RWPE2 (cell line): ENCODE measurements at regions not wholly inside any gene's neighbourhood (a gene's known extent, or its start where the extent isn't known, plus 50 kb on each side); places are given as distances from the start of the nearest gene placed in this dataset.

Experiments
- ATAC-seq: fragments of 200-7000 bp; cut with Tn5 transposase; 3 replicates; pipeline ENCODE4 v1.9.1; 2021; ENCODE audit warnings: low read depth
- DNase-seq: peaks from one replicate; pipeline ENCODE4 v3.0.0-alpha.2; 2020; ENCODE audit warnings: low spot score
- H3K27ac ChIP-seq: fragments of 450-650 bp; 2 replicates; pipeline ENCODE4 v1.5.1; 2017; ENCODE audit warnings: mild to moderate bottlenecking; ENCODE audit not compliant: poor library complexity, severe bottlenecking
- H3K27me3 ChIP-seq: fragments of 250-450 bp; sonication (Bioruptor Pico); 2 replicates; pipeline ENCODE4 v1.5.1; 2021; ENCODE audit warnings: mild to moderate bottlenecking, moderate library complexity; ENCODE audit not compliant: insufficient read depth, poor library complexity, severe bottlenecking
- H3K36me3 ChIP-seq: fragments of 250-450 bp; sonication (Bioruptor Pico); 2 replicates; pipeline ENCODE4 v1.5.1; 2020; ENCODE audit warnings: low read depth, mild to moderate bottlenecking, moderate library complexity
- H3K4me1 ChIP-seq: fragments of 250-450 bp; sonication (Bioruptor Pico); 2 replicates; pipeline ENCODE4 v1.5.1; 2021; ENCODE audit warnings: mild to moderate bottlenecking, moderate library complexity; ENCODE audit not compliant: insufficient read depth, poor library complexity, severe bottlenecking
- H3K4me3 ChIP-seq: fragments of 250-450 bp; sonication (Bioruptor Pico); 2 replicates; pipeline ENCODE4 v1.5.1; 2021; ENCODE audit warnings: mild to moderate bottlenecking, moderate library complexity; ENCODE audit not compliant: severe bottlenecking
- H3K9me3 ChIP-seq: fragments of 250-450 bp; sonication (Bioruptor Pico); 2 replicates; pipeline ENCODE4 v1.5.1; 2021; ENCODE audit warnings: mild to moderate bottlenecking, moderate library complexity; ENCODE audit not compliant: severe bottlenecking
- CTCF ChIP-seq: fragments of 450-650 bp; IDR thresholded peaks from one replicate; pipeline ENCODE4 v1.5.1; 2017; ENCODE audit warnings: mild to moderate bottlenecking, moderate library complexity; ENCODE audit not compliant: poor library complexity, severe bottlenecking

GRCh38 chr11:95576146-95576845 lies 213.3 kb downstream of the FAM76B start:
- ATAC-seq (no peak), DNase-seq (no peak)
- TF ChIP-seq CTCF: no peak
- Histone ChIP-seq H3K36me3 (no peaks in the 10 kb centered on the region), H3K27me3 (no peaks in the 10 kb centered on the region), H3K27ac (no peak overlapping the region), H3K4me3 (no peak overlapping the region), H3K4me1 (peaks cover 8% of the 10 kb centered on the region), H3K9me3 (no peaks in the 10 kb centered on the region)

DNA sequence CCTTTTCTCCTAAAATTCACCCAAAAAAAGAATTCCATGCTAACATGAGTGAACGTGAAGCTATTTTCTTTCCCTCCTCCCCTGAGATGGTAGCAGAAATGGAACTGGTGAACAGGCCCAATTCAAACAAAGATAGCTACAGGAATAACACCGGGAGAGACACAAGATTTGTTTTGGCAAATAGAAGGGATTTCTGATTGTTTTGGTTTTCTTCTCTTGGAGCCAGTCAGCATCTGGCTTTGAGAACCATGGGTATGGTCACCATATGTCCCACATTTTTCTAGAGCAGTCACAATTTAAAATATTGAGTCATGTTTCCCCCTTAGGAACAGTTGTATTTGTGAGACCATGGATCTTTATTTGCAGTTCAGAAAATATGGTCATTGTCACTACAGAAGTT lies 214.1 kb downstream of the FAM76B start:
- Histone ChIP-seq H3K4me1 (peaks cover 8% of the 10 kb centered on the region), H3K27me3 (no peaks in the 10 kb centered on the region), H3K4me3 (no peak overlapping the region), H3K9me3 (no peaks in the 10 kb centered on the region), H3K36me3 (no peaks in the 10 kb centered on the region), H3K27ac (no peak overlapping the region)
- no peak for DNase-seq
- no peak for TF ChIP-seq CTCF
- ATAC-seq: no peak

DNA sequence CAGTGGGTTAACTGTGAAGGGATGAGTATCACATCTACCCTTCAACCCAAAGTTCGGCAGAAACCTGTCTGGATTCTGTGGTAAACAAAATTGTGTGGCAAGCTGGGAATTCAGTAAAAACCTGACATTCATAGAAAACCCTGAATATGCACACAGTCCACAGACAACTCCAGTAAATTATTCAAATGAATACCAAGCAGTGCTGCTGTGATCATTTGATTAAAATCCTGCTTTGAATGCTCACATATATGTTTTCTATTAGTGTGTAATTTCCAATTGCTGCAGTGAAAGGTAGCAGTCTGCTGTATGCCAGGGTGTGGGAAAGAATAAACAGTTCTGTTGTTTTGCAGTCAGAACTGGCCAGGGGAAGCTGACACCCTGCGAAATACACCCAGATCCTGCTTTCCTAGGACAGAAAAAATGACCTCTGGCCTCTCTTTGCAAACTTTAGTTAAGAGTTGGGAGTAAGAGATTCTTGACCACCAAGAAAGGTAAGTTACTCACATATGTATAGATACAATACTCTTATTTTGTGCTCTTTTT lies 217.8 kb downstream of the FAM76B start:
- Histone ChIP-seq H3K27ac (no peak overlapping the region), H3K9me3 (no peaks in the 10 kb centered on the region), H3K4me3 (no peak overlapping the region), H3K4me1 (no peaks in the 10 kb centered on the region), H3K36me3 (no peaks in the 10 kb centered on the region), H3K27me3 (no peaks in the 10 kb centered on the region)
- ATAC-seq (no peak), DNase-seq (no peak)
- TF ChIP-seq CTCF: no peak

DNA sequence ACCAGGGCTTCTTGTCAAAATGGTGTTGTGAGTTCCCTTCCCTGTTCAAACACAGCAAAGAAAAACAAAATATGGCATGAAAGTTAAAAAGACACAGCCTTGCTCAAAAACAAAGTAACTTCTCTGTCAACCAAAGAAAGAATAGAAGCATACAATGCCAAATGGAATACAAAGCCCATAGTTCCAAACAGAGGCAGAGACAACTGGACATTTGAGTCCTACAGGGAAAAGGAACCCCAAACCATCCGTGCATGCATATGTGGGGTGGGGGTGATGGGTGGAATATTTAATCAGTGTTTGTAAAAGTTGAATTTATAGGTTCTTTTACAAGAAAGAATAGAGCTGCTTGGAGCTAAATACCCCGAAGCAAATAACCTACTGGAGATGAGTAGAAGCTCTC lies 218.7 kb downstream of the FAM76B start:
- no peak for TF ChIP-seq CTCF
- no peaks in the 10 kb centered on the region for H3K4me1 ChIP-seq
- H3K36me3 ChIP-seq: no peaks in the 10 kb centered on the region
- H3K4me3 ChIP-seq: no peak overlapping the region
- ATAC-seq (no peak), DNase-seq (no peak)
- no peak overlapping the region for H3K27ac ChIP-seq
- no peaks in the 10 kb centered on the region for H3K27me3 ChIP-seq
- no peaks in the 10 kb centered on the region for H3K9me3 ChIP-seq

DNA sequence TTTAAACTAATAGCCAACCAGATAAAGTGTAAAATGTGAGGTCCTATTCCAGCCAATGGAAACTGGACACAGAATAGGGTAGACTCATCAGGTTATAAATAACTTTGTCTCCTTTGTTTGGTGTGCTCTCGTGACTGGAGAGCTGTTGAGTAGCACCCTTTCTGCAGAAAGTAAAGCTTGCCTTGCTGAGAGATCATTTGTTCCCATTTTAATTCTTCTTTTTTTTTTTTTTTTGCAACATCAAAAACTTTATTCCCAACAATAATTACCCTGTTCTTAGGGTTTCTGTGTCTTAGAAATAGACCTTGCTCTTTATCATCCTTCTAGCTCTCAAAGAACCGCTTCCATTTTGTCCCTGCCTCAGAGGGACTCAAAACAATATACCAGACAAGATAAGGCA lies 220.4 kb downstream of the FAM76B start:
- no peaks in the 10 kb centered on the region for H3K27me3 ChIP-seq
- H3K36me3 ChIP-seq: no peaks in the 10 kb centered on the region
- no peak for TF ChIP-seq CTCF
- no peak for ATAC-seq
- no peaks in the 10 kb centered on the region for H3K9me3 ChIP-seq
- no peak overlapping the region for H3K27ac ChIP-seq
- no peak for DNase-seq
- no peak overlapping the region for H3K4me3 ChIP-seq
- no peaks in the 10 kb centered on the region for H3K4me1 ChIP-seq
